ENCODE measurements at regions not wholly inside any gene's neighbourhood (a gene's known extent, or its start where the extent isn't known, plus 50 kb on each side); places are given as distances from the start of the nearest gene placed in this dataset.

DNA sequence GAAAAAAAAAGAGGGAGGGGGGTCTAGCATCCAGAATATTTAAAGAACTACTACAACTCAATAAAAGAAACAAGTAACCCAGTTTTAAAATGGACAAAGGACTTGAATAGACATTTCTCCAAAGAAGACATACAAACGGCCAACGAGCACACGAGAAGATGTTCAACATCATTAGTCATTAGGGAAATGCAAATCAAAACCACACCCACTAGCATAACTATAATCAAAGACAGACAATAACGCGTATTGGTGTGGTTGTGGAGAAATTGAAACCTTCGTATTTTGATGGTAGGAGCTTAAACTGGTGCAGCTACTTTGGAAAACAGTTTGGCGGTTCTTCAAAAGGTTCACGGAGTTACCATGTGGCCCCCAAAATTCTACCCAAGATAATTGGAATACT lies 64.3 kb upstream of the CAB39 start:
- Histone ChIP-seq H3K27ac (replicated peaks) (no peak overlapping the region), H3K4me3 (replicated peaks; ENCODE audit: insufficient read depth, low read length) (no peak overlapping the region), H3K27me3 (ENCODE audit: insufficient read depth, poor library complexity, severe bottlenecking) (no peaks in the 10 kb centered on the region)
- TF ChIP-seq POLR2AphosphoS5 (IDR thresholded peaks at IDR 0.05; ENCODE audit: low read depth) (no peak), GABPA (IDR thresholded peaks at IDR 0.05; ENCODE audit: low read depth) (no peak), SPI1 (IDR thresholded peaks at IDR 0.05; ENCODE audit: borderline replicate concordance, low read depth) (no peak)
- TF ChIP-seq, protein P1, sequence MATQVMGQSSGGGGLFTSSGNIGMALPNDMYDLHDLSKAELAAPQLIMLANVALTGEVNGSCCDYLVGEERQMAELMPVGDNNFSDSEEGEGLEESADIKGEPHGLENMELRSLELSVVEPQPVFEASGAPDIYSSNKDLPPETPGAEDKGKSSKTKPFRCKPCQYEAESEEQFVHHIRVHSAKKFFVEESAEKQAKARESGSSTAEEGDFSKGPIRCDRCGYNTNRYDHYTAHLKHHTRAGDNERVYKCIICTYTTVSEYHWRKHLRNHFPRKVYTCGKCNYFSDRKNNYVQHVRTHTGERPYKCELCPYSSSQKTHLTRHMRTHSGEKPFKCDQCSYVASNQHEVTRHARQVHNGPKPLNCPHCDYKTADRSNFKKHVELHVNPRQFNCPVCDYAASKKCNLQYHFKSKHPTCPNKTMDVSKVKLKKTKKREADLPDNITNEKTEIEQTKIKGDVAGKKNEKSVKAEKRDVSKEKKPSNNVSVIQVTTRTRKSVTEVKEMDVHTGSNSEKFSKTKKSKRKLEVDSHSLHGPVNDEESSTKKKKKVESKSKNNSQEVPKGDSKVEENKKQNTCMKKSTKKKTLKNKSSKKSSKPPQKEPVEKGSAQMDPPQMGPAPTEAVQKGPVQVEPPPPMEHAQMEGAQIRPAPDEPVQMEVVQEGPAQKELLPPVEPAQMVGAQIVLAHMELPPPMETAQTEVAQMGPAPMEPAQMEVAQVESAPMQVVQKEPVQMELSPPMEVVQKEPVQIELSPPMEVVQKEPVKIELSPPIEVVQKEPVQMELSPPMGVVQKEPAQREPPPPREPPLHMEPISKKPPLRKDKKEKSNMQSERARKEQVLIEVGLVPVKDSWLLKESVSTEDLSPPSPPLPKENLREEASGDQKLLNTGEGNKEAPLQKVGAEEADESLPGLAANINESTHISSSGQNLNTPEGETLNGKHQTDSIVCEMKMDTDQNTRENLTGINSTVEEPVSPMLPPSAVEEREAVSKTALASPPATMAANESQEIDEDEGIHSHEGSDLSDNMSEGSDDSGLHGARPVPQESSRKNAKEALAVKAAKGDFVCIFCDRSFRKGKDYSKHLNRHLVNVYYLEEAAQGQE (IDR thresholded peaks at IDR 0.05; ENCODE audit: insufficient replicate concordance, low read depth), result no peak
- TF ChIP-seq, protein P2, sequence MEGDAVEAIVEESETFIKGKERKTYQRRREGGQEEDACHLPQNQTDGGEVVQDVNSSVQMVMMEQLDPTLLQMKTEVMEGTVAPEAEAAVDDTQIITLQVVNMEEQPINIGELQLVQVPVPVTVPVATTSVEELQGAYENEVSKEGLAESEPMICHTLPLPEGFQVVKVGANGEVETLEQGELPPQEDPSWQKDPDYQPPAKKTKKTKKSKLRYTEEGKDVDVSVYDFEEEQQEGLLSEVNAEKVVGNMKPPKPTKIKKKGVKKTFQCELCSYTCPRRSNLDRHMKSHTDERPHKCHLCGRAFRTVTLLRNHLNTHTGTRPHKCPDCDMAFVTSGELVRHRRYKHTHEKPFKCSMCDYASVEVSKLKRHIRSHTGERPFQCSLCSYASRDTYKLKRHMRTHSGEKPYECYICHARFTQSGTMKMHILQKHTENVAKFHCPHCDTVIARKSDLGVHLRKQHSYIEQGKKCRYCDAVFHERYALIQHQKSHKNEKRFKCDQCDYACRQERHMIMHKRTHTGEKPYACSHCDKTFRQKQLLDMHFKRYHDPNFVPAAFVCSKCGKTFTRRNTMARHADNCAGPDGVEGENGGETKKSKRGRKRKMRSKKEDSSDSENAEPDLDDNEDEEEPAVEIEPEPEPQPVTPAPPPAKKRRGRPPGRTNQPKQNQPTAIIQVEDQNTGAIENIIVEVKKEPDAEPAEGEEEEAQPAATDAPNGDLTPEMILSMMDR (IDR thresholded peaks at IDR 0.05; ENCODE audit: insufficient read depth, low read length), result no peak
- no peak for DNase-seq (ENCODE audit: low read depth in 1 of 2, low spot score in 1 of 2)

DNA sequence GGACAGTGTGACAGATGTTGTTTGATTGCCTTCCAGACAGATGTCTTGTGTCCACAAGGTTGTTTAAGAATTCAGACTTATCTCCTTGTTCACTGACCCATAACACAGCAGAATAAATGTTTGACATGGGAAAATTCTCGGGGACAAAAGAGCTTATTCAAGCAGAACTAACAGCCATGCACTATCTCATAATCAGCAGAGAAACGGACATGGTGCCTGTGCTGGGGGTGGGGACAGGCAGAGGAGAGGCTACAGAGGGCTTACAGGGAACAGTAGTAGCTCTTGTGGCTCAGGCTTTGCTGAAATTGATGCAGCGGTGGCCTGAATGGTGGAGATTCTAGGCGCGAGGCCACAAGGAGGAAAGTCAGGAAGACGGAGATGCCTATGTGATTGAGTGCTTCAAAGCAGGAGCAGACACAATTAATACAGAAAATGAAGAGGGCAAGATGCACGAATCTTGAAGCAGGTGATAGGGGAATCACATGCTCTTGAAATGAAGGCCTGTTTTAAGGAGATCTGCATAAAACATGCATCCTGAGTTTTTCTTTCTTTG lies 62.0 kb upstream of the CAB39 start:
- no peaks in the 10 kb centered on the region for H3K27me3 ChIP-seq (ENCODE audit: insufficient read depth, poor library complexity, severe bottlenecking)
- H3K27ac ChIP-seq (replicated peaks), result no peak overlapping the region
- no peak for DNase-seq (ENCODE audit: low read depth in 1 of 2, low spot score in 1 of 2)
- no peak overlapping the region for H3K4me3 ChIP-seq (replicated peaks; ENCODE audit: insufficient read depth, low read length)
- TF ChIP-seq, protein P2 (IDR thresholded peaks at IDR 0.05; ENCODE audit: insufficient read depth, low read length), result no peak
- no peak for TF ChIP-seq POLR2AphosphoS5 (IDR thresholded peaks at IDR 0.05; ENCODE audit: low read depth)
- TF ChIP-seq SPI1 (IDR thresholded peaks at IDR 0.05; ENCODE audit: borderline replicate concordance, low read depth), result no peak
- TF ChIP-seq GABPA (IDR thresholded peaks at IDR 0.05; ENCODE audit: low read depth), result no peak
- TF ChIP-seq, protein P1 (IDR thresholded peaks at IDR 0.05; ENCODE audit: insufficient replicate concordance, low read depth), result no peak

DNA sequence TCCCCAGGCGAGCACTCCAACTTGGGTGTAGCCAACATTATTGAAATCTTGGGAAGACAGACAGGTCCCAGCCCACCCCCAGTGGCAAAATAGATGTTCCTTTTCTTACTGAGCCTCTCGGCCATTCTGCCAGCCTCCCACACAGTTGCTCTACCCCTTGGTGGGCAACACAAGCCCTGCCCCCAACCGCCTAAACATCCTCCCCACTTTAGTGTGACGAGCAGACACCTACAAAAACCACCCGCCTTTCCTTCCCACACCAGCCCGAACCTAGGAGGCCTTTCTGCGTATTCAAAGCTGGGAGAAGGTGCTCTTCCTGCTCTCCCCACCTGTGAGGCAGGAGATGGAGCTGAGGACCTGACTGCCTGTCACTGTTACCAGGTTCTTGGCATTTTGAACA lies 58.6 kb upstream of the CAB39 start:
- DNase-seq (ENCODE audit: low read depth in 1 of 2, low spot score in 1 of 2), result no peak
- no peak overlapping the region for H3K4me3 ChIP-seq (replicated peaks; ENCODE audit: insufficient read depth, low read length)
- H3K27me3 ChIP-seq (ENCODE audit: insufficient read depth, poor library complexity, severe bottlenecking), result no peaks in the 10 kb centered on the region
- no peak overlapping the region for H3K27ac ChIP-seq (replicated peaks)
- TF ChIP-seq, protein P2 (IDR thresholded peaks at IDR 0.05; ENCODE audit: insufficient read depth, low read length), result no peak
- TF ChIP-seq, protein P1 (IDR thresholded peaks at IDR 0.05; ENCODE audit: insufficient replicate concordance, low read depth), result no peak
- TF ChIP-seq GABPA (IDR thresholded peaks at IDR 0.05; ENCODE audit: low read depth) (no peak), POLR2AphosphoS5 (IDR thresholded peaks at IDR 0.05; ENCODE audit: low read depth) (no peak), SPI1 (IDR thresholded peaks at IDR 0.05; ENCODE audit: borderline replicate concordance, low read depth) (no peak)

All from HL-60 (cell line).